Uterus (tissue), 3 donors: ENCODE measurements at regions not wholly inside any gene's neighbourhood (a gene's known extent, or its start where the extent isn't known, plus 50 kb on each side); places are given as distances from the start of the nearest gene placed in this dataset.

ENCODE experiments used
- DNase-seq, 2 donors: peaks; one replicate each; pipeline ENCODE4 v3.0.0-alpha.2; 2019 to 2020
- H3K27ac ChIP-seq, 2 donors: fragments of 200-600 bp; sonication (generic); 1 replicate in 1 of 2; 2 replicates in 1 of 2; pipeline ENCODE4 v1.5.1; 2016 to 2018
- H3K27me3 ChIP-seq, 2 donors: fragments of 200-600 bp; sonication (generic); one replicate each; pipeline ENCODE4 v1.5.1; 2018 to 2019; ENCODE audit warnings: control low read depth in 1 of 2
- H3K36me3 ChIP-seq, 2 donors: fragments of 200-600 bp; sonication (generic); one replicate each; pipeline ENCODE4 v1.5.1; 2019; ENCODE audit warnings: control low read depth in 1 of 2
- H3K4me1 ChIP-seq, 2 donors: fragments of 200-600 bp; sonication (generic); one replicate each; pipeline ENCODE4 v1.5.1; 2018 to 2019; ENCODE audit warnings: control low read depth in 1 of 2
- H3K4me3 ChIP-seq, 2 donors: fragments of 200-600 bp; sonication (generic); 1 replicate in 1 of 2; 2 replicates in 1 of 2; pipeline ENCODE4 v1.5.1; 2018 to 2019; ENCODE audit warnings: mild to moderate bottlenecking in 1 of 2
- H3K9me3 ChIP-seq, 2 donors: fragments of 200-600 bp; sonication (generic); one replicate each; pipeline ENCODE4 v1.5.1; 2019; ENCODE audit warnings: control low read depth in 1 of 2
- CTCF ChIP-seq, 4 experiments: fragments of 200-600 bp in 2 of 4; fragments of 450-650 bp in 2 of 4; sonication (generic) in 2 of 4; IDR thresholded peaks; one replicate each; pipeline ENCODE4 v1.5.1; 2016 to 2019; ENCODE audit warnings: antibody characterized with exemption in 4 of 4, mild to moderate bottlenecking in 2 of 4, moderate library complexity in 1 of 4
- POLR2A ChIP-seq, 2 donors: fragments of 450-650 bp; IDR thresholded peaks; one replicate each; pipeline ENCODE4 v1.6.1; 2016; ENCODE audit warnings: antibody characterized with exemption in 2 of 2, mild to moderate bottlenecking in 1 of 2, moderate library complexity in 1 of 2
- intact Hi-C: fragments of 100-400 bp; cut with DNase I; formaldehyde crosslinking; loops from one replicate; pipeline ENCODE4 v1.15.1; 2023; ENCODE audit warnings: low total_unique reads
- donor health status: DM: yes; HTN: yes; CAD: no.

DNA sequence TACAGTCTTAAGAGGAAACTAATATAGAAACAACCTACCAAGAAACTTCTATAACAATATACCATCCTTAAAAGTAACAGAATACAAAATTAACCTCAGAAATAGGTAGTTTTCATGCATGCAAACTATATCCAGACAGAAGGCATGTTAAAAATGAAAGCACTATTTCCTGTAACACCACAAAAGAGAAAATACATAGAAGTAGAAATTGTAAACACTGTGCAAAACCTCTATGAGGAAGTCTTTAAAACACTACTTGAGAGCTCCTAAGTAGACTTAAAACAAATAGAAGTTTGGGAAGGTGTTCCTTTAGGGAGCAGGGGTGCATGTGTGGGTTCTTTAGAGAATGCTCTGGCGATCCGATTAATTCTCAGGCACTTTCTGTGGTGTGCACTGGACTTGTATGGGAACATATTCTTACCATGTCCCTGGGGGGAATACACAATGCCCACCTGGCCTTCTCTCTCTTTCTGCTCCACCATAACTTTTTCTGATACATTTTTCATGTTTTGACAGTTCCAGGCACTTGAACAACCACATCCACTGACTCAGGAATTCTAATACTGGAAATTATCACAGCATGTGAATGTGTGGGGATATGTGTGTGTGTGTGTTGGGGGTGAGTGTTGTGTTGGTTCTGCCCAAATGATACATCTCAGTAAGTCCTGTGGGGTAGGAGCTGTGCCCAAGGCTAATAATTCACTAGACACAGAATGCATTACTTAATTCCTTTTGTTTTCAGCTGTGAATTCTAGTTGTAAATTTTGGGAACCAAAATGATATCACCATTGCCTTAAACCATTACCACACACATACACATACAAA, 866.3 kb upstream of the B3GALT2 start:
- intact Hi-C loops, result no loop called here
- Histone ChIP-seq H3K27ac (no peak overlapping the region), H3K27me3 (no peaks in the 10 kb centered on the region), H3K4me1 (no peaks in the 10 kb centered on the region), H3K9me3 (no peaks in the 10 kb centered on the region), H3K36me3 (no peaks in the 10 kb centered on the region), H3K4me3 (no peak overlapping the region)
- DNase-seq, result no peak
- TF ChIP-seq CTCF (IDR thresholded peaks at IDR 0.05) (no peak), POLR2A (IDR thresholded peaks at IDR 0.05) (no peak)

- H3K4me1 ChIP-seq, result no peaks in the 10 kb centered on the region
- intact Hi-C loops, result no loop called here
- H3K9me3 ChIP-seq, result no peaks in the 10 kb centered on the region
- no peaks in the 10 kb centered on the region for H3K27me3 ChIP-seq
- DNase-seq, result no peak
- no peak overlapping the region for H3K27ac ChIP-seq
- no peaks in the 10 kb centered on the region for H3K36me3 ChIP-seq
- H3K4me3 ChIP-seq, result no peak overlapping the region
- TF ChIP-seq POLR2A (IDR thresholded peaks at IDR 0.05) (no peak), CTCF (IDR thresholded peaks at IDR 0.05) (no peak)
Measured at GRCh38 chr1:194047921-194048320, 861.5 kb upstream of the B3GALT2 start.

DNA sequence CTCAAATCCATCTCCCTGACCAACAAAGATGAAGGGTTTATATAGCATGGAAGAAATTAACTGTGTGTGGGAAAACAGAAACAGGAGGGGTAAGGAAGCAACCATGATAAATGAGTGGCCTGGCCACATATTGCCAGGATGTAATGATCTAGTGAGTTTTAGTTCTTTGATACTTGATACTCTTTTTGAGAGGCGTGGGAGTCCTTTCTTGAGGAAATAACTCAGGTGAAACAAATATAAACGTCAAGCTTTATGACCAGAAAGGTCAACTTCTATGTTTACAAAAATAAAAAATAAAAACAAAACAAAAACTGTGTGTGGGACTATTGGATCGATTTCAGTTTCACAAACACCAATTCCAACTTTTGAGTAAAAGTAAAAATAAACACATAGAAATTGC, 860.8 kb upstream of the B3GALT2 start:
- no peak for TF ChIP-seq CTCF (IDR thresholded peaks at IDR 0.05)
- TF ChIP-seq POLR2A (IDR thresholded peaks at IDR 0.05), result no peak
- H3K27me3 ChIP-seq, result no peaks in the 10 kb centered on the region
- H3K4me1 ChIP-seq, result no peaks in the 10 kb centered on the region
- H3K36me3 ChIP-seq, result no peaks in the 10 kb centered on the region
- DNase-seq, result no peak
- H3K4me3 ChIP-seq, result no peak overlapping the region
- intact Hi-C loops, result no loop called here
- no peaks in the 10 kb centered on the region for H3K9me3 ChIP-seq
- H3K27ac ChIP-seq, result no peak overlapping the region

- no peak for DNase-seq
- intact Hi-C loops, result no loop called here
- H3K4me1 ChIP-seq, result no peaks in the 10 kb centered on the region
Measured at GRCh38 chr1:194045416-194045815, 859.0 kb upstream of the B3GALT2 start.

More at GRCh38 chr1:194045416-194045815, 859.0 kb upstream of the B3GALT2 start:
- H3K27ac ChIP-seq, result no peak overlapping the region
- no peaks in the 10 kb centered on the region for H3K27me3 ChIP-seq
- H3K9me3 ChIP-seq, result no peaks in the 10 kb centered on the region
- no peak for TF ChIP-seq CTCF (IDR thresholded peaks at IDR 0.05)
- TF ChIP-seq POLR2A (IDR thresholded peaks at IDR 0.05), result no peak
- H3K4me3 ChIP-seq, result no peak overlapping the region
- no peaks in the 10 kb centered on the region for H3K36me3 ChIP-seq
